ENCODE measurements at regions not wholly inside any gene's neighbourhood (a gene's known extent, or its start where the extent isn't known, plus 50 kb on each side); places are given as distances from the start of the nearest gene placed in this dataset.

DNA sequence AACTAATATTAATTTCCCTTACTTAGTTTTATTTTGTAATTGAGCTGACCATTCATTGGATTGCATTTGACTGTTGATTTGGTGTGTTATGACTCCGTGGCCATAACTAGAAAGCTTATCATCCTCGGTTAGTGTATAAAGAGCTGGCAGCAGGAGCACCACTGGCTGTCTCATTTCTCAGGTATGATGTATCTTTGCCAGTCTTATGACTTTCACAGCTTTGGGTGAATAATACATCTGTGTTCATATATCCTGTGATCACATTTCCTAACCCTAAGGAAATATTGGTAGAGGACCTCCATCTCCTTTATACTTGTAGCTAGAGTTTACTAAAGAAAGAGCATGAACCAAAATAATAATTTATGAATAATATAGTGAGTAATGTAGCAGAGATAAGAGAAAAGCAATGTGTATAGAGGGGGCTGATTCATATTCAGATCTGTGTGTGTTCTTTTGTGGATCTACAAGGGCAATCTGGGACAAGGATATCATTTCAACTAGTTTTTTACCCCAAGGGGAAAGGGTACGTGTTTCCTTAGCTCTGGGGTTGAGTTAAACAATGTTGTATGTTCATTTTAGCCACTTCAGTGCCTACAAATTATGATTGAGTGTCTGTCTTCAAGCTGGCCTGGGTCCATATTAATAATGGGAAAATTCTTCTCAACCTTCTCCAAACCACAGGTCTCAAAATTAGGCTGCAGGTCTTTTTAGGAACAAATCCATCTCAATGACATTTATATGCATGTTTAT is 901.7 kb downstream of the NTRK3 start:
- Mint-ChIP-seq H3K4me3 (no peak overlapping the region), H3K4me1 (no peaks in the 10 kb centered on the region), H3K9me3 (no peaks in the 10 kb centered on the region), H3K36me3 (ENCODE audit: insufficient read depth) (no peaks in the 10 kb centered on the region), H3K27me3 (no peaks in the 10 kb centered on the region), H3K27ac (ENCODE audit: low read depth) (no peak overlapping the region)
- ATAC-seq (replicated peaks; ENCODE audit: extremely low read depth, poor library complexity, severe bottlenecking) (no peak), DNase-seq (ENCODE audit: low spot score in 2 of 2) (no peak)

DNA sequence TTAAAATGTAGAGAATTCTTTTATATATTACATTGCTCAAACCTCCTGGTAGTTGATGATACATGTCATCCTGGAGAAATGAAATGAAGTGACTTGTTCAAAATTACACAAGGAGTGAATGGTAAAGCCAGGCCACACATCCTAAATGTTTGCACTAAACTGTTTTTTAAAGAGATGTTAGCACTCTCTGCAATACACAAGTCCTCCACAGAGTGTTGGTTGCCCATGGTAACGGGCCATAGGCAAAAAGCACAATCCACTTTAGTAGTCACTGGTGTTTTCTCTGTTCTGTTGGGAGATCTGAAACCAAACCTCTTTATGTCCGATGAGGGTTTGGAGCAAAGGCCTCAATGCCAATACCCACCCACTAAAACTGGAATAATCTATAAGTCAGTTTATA is 907.4 kb downstream of the NTRK3 start:
- ATAC-seq (replicated peaks; ENCODE audit: extremely low read depth, poor library complexity, severe bottlenecking): no peak
- H3K4me3 Mint-ChIP-seq: no peak overlapping the region
- no peak for DNase-seq (ENCODE audit: low spot score in 2 of 2)
- no peaks in the 10 kb centered on the region for H3K27me3 Mint-ChIP-seq
- H3K9me3 Mint-ChIP-seq: no peaks in the 10 kb centered on the region
- no peaks in the 10 kb centered on the region for H3K36me3 Mint-ChIP-seq (ENCODE audit: insufficient read depth)
- H3K4me1 Mint-ChIP-seq: no peaks in the 10 kb centered on the region
- no peak overlapping the region for H3K27ac Mint-ChIP-seq (ENCODE audit: low read depth)

DNA sequence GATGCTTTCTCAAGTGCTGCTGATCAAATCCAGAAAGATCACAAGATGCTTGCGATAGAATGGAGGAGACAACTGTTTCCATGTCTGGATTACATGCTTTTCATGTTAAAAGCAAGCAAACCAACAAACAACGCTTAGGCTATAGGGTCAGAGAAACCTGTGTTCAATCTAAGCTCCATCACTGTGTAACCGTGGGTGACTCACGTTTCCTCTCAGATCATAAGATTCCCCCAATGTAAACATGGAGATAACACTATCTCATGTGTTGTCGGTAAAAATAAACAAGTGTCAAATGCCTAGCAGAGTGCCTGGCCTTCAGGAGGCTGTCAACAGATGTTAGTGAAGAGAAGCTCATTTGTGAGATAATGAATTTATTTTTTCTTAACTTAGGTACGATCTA is 907.8 kb downstream of the NTRK3 start:
- H3K4me3 Mint-ChIP-seq: no peak overlapping the region

DNA sequence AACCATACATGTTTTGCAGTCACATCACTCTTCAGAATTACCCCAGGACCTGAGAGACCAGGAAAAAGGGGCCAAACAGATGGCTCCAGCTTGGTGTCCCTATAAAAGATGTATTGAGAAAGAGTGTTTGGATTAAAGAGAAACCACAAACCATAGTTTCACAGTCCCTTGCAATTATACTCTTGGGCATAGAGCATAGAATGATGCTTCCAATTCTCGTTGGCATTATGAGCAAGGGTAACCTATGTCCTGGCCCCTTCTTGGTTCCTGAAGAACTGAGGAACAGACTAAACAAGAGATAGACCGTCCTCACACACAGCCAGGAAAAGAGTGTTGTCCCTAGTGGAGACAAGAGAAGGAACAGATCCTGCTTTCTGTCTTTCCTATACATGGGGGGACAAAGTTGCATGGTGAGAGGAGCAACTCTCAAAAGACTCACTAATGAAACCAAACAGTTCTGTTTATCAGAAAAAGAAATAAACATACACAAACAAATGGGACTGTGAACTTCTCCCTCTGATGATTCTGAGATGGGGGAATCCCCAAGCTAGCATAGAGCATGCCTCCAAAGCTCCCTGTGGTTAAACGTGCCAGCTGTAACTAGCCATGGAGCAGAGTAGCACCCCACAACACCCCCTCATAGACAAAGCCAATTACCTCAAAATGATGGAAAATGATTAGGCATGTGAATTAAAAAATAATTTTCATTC is 908.6 kb downstream of the NTRK3 start:
- Mint-ChIP-seq H3K4me3 (no peak overlapping the region), H3K4me1 (no peaks in the 10 kb centered on the region), H3K36me3 (ENCODE audit: insufficient read depth) (no peaks in the 10 kb centered on the region), H3K27me3 (peaks cover 1% of the 10 kb centered on the region), H3K9me3 (no peaks in the 10 kb centered on the region), H3K27ac (ENCODE audit: low read depth) (no peak overlapping the region)
- ATAC-seq (replicated peaks; ENCODE audit: extremely low read depth, poor library complexity, severe bottlenecking) (no peak), DNase-seq (ENCODE audit: low spot score in 2 of 2) (no peak)

More for the DNA sequence above, 907.8 kb downstream of the NTRK3 start:
- Mint-ChIP-seq H3K4me1 (no peaks in the 10 kb centered on the region), H3K27ac (ENCODE audit: low read depth) (no peak overlapping the region), H3K9me3 (no peaks in the 10 kb centered on the region), H3K27me3 (no peaks in the 10 kb centered on the region), H3K36me3 (ENCODE audit: insufficient read depth) (no peaks in the 10 kb centered on the region)
- no peak for DNase-seq (ENCODE audit: low spot score in 2 of 2)
- ATAC-seq (replicated peaks; ENCODE audit: extremely low read depth, poor library complexity, severe bottlenecking): no peak

DNA sequence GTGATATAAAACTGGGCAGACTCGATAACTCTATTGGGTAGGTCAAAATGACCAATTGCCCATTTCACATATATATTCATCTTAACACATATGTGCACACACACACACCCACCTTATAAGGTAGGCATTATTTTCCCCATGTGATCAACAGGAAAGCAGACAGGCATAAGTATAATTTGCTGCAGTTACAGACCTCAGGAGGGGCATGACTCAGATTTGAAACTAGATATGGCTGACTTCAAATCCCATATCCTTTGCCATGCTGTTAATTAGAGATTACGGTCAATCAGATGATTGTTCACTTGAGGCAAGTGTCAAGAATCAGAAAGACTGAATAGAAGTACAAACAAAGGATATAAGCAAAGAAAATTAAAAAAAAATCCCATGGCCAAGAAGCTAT is 910.6 kb downstream of the NTRK3 start:
- Mint-ChIP-seq H3K4me3 (no peak overlapping the region), H3K27ac (ENCODE audit: low read depth) (no peak overlapping the region), H3K9me3 (peaks cover 4% of the 10 kb centered on the region), H3K36me3 (ENCODE audit: insufficient read depth) (no peaks in the 10 kb centered on the region), H3K27me3 (peaks cover 9% of the 10 kb centered on the region), H3K4me1 (no peaks in the 10 kb centered on the region)
- ATAC-seq (replicated peaks; ENCODE audit: extremely low read depth, poor library complexity, severe bottlenecking) (no peak), DNase-seq (ENCODE audit: low spot score in 2 of 2) (no peak)

DNA sequence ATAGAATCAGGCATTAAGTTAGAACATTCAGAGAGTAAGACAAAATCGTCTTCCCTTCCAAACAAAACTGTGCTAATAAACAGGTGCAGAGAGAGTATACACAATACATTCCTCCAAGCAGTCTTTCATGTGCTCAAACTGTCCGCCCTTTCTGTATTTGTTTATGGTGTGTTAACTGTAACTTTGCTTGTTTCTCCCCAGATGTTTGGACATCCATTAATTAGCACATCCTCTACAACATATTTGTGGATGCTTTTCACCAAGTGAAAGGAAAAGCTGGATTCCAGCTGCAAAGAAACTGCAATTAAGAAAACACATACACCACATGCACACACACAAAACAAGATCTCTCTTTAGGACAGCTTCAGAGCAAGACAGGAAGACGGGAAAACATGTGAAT is 912.6 kb downstream of the NTRK3 start:
- Mint-ChIP-seq H3K4me1 (no peaks in the 10 kb centered on the region), H3K27me3 (peaks cover 9% of the 10 kb centered on the region), H3K36me3 (ENCODE audit: insufficient read depth) (no peaks in the 10 kb centered on the region), H3K27ac (ENCODE audit: low read depth) (no peak overlapping the region), H3K4me3 (no peak overlapping the region), H3K9me3 (peaks cover 4% of the 10 kb centered on the region)
- no peak for ATAC-seq (replicated peaks; ENCODE audit: extremely low read depth, poor library complexity, severe bottlenecking)
- no peak for DNase-seq (ENCODE audit: low spot score in 2 of 2)

DNA sequence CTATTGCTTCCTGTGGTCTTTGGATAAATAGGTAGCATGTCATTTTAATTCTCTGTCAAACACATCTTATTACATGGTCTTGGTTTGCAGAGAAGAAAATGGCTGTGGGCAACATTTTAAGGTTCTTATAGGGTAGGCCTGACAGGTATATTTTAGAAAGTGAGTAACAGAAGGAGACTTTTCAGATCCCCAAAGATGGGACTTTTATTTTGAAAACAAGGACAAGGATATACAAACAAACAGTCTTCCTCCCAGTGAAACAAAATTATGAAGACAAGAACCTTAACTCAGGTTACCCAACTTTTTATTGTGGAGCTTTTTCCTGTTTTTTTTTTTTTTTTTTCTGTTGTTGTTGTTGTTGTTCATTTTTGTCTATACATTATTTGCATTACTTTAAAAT is 916.2 kb downstream of the NTRK3 start:
- ATAC-seq (replicated peaks; ENCODE audit: extremely low read depth, poor library complexity, severe bottlenecking) (no peak), DNase-seq (ENCODE audit: low spot score in 2 of 2) (no peak)
- H3K27me3 Mint-ChIP-seq: peaks cover 16% of the 10 kb centered on the region
- no peak overlapping the region for H3K27ac Mint-ChIP-seq (ENCODE audit: low read depth)
- H3K9me3 Mint-ChIP-seq: peaks cover 10% of the 10 kb centered on the region
- H3K4me1 Mint-ChIP-seq: no peaks in the 10 kb centered on the region
- no peak overlapping the region for H3K4me3 Mint-ChIP-seq
- H3K36me3 Mint-ChIP-seq (ENCODE audit: insufficient read depth): peaks cover 1% of the 10 kb centered on the region

DNA sequence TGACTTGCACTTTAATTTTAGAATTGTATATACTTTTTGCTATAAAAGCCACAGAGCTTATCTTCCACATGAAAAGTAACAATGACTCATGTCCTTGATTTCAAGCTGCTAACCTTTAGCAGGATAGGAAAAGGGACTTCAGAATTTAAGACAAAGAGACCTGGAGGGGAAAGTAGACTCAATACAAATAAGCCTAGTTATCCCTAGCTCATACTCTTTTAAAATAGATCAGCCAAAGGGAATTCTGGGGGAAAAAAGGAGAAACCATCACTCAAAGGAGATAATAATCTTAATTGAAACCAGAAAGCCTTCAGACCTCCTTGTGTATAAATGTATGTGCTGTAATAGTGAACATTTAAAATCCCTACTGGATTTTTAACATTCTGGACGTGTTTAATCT is 930.3 kb downstream of the NTRK3 start:
- no peak overlapping the region for H3K27ac Mint-ChIP-seq (ENCODE audit: low read depth)
- no peak overlapping the region for H3K4me3 Mint-ChIP-seq
- ATAC-seq (replicated peaks; ENCODE audit: extremely low read depth, poor library complexity, severe bottlenecking): no peak

DNA sequence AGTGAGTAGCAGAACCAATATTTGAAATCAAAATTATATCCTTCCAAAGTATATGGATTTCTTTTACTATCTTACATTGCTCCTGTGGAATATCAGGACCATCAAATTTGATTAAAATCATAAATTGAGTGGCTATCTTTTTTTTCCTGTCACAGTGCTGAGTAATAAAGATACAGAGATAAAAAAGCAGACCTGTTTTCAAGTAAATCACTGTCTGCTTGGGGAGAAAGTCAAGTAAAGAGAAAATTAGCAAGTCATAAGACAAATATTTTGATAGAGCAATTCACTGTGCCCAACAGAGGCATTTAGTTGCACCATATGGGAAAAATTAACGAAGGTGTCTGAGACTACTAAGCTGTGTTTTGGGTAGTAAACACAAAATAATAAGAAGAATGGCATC is 933.7 kb downstream of the NTRK3 start:
- peaks cover 10% of the 10 kb centered on the region for H3K9me3 Mint-ChIP-seq
- no peak overlapping the region for H3K4me3 Mint-ChIP-seq
- H3K27ac Mint-ChIP-seq (ENCODE audit: low read depth): no peak overlapping the region
- no peaks in the 10 kb centered on the region for H3K36me3 Mint-ChIP-seq (ENCODE audit: insufficient read depth)
- ATAC-seq (replicated peaks; ENCODE audit: extremely low read depth, poor library complexity, severe bottlenecking) (no peak), DNase-seq (ENCODE audit: low spot score in 2 of 2) (no peak)
- H3K27me3 Mint-ChIP-seq: peaks cover 13% of the 10 kb centered on the region
- H3K4me1 Mint-ChIP-seq: no peaks in the 10 kb centered on the region

More for the DNA sequence above, 930.3 kb downstream of the NTRK3 start:
- Mint-ChIP-seq H3K9me3 (no peaks in the 10 kb centered on the region), H3K4me1 (no peaks in the 10 kb centered on the region), H3K36me3 (ENCODE audit: insufficient read depth) (no peaks in the 10 kb centered on the region), H3K27me3 (no peaks in the 10 kb centered on the region)
- DNase-seq (ENCODE audit: low spot score in 2 of 2): no peak

DNA sequence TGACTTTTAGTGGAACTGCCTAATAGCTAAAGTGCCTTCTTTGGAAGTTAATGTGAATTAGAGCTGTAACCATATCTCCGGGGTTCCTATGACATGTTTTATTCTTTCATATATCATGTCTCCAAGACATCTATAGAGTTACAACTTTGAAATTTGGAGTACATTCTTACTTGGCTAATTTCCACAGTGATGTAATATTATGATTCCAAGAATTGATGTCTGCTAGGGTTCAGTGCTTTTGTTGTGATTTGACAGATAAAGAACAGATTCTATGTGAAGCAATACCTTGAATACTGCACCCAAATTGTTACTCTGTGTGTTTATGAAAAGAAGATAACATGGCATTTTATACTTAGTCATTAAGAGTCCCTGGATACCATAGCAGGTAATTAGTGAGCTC is 934.3 kb downstream of the NTRK3 start:
- Mint-ChIP-seq H3K36me3 (ENCODE audit: insufficient read depth) (no peaks in the 10 kb centered on the region), H3K4me1 (no peaks in the 10 kb centered on the region), H3K9me3 (peaks cover 10% of the 10 kb centered on the region), H3K4me3 (no peak overlapping the region), H3K27me3 (peaks cover 13% of the 10 kb centered on the region), H3K27ac (ENCODE audit: low read depth) (no peak overlapping the region)
- no peak for ATAC-seq (replicated peaks; ENCODE audit: extremely low read depth, poor library complexity, severe bottlenecking)
- DNase-seq (ENCODE audit: low spot score in 2 of 2): no peak

DNA sequence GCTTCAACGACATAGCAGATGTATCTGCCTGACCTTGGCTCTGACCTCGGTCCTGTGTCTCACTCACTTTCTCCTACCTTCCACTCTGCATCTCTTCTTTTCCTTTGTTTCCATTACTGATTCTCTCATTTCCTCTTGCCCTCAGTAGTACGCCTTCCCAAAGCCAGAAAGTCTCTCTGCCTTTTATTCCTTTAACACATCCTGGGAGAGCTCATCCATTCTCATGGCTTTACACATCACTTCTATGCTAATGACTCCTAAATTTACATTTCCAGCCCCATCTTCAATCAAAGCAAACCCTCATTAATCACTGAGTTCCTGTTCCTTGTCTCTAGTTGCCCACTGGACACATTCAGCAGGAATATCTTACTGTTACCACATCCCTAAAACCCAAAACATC is 938.6 kb downstream of the NTRK3 start:
- no peak for ATAC-seq (replicated peaks; ENCODE audit: extremely low read depth, poor library complexity, severe bottlenecking)
- Mint-ChIP-seq H3K4me1 (no peaks in the 10 kb centered on the region), H3K36me3 (ENCODE audit: insufficient read depth) (no peaks in the 10 kb centered on the region)

DNA sequence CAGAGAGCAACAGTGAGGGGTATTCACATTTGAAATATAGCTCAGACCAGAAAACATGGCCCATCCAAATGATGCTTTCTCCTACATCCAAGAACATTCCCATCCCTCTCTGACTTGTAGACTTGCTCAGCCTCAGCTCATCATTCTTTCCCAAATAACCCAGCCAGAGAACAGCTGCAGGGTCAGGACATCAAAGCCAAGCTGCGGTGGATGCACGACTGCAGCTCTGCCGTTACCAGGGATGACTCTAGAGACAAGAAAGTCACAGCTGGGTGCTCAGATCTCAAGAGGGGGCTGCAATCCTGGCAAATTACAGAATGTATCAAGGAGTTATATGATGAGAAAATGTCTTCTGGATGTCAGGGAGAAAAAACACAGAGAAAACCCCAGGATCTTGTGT is 944.3 kb downstream of the NTRK3 start:
- no peak for DNase-seq (ENCODE audit: low spot score in 2 of 2)
- no peak for ATAC-seq (replicated peaks; ENCODE audit: extremely low read depth, poor library complexity, severe bottlenecking)
- Mint-ChIP-seq H3K4me1 (no peaks in the 10 kb centered on the region), H3K27me3 (no peaks in the 10 kb centered on the region), H3K36me3 (ENCODE audit: insufficient read depth) (no peaks in the 10 kb centered on the region), H3K27ac (ENCODE audit: low read depth) (no peak overlapping the region), H3K9me3 (no peaks in the 10 kb centered on the region), H3K4me3 (no peak overlapping the region)

More for the DNA sequence above, 938.6 kb downstream of the NTRK3 start:
- H3K4me3 Mint-ChIP-seq: no peak overlapping the region
- H3K27ac Mint-ChIP-seq (ENCODE audit: low read depth): no peak overlapping the region
- no peak for DNase-seq (ENCODE audit: low spot score in 2 of 2)
- H3K9me3 Mint-ChIP-seq: peaks cover 10% of the 10 kb centered on the region
- H3K27me3 Mint-ChIP-seq: peaks cover 13% of the 10 kb centered on the region

DNA sequence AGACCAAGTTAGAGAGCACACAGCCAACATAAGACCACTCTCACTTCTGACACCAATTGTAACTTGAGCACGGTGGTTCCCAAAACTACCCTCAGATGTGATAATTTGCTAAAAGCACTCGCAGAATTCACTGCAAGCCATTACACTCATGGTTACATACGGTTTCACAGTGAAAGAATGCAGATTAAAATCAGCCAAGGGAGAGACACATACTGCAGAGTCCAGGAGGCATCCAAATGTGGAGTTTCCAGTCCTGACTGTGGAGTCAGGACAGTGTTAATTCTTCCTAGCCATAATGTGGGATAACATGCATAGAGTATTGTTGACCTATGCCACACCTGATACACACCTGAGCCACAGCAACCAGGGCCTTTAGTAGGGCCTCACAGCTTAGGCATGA is 956.4 kb downstream of the NTRK3 start:
- no peaks in the 10 kb centered on the region for H3K9me3 Mint-ChIP-seq
- no peaks in the 10 kb centered on the region for H3K4me1 Mint-ChIP-seq
- no peak overlapping the region for H3K27ac Mint-ChIP-seq (ENCODE audit: low read depth)
- no peak for ATAC-seq (replicated peaks; ENCODE audit: extremely low read depth, poor library complexity, severe bottlenecking)
- H3K27me3 Mint-ChIP-seq: no peaks in the 10 kb centered on the region
- H3K36me3 Mint-ChIP-seq (ENCODE audit: insufficient read depth): peaks cover 2% of the 10 kb centered on the region
- no peak for DNase-seq (ENCODE audit: low spot score in 2 of 2)
- H3K4me3 Mint-ChIP-seq: no peak overlapping the region
